ENCODE measurements at regions not wholly inside any gene's neighbourhood (a gene's known extent, or its start where the extent isn't known, plus 50 kb on each side); places are given as distances from the start of the nearest gene placed in this dataset.

DNA sequence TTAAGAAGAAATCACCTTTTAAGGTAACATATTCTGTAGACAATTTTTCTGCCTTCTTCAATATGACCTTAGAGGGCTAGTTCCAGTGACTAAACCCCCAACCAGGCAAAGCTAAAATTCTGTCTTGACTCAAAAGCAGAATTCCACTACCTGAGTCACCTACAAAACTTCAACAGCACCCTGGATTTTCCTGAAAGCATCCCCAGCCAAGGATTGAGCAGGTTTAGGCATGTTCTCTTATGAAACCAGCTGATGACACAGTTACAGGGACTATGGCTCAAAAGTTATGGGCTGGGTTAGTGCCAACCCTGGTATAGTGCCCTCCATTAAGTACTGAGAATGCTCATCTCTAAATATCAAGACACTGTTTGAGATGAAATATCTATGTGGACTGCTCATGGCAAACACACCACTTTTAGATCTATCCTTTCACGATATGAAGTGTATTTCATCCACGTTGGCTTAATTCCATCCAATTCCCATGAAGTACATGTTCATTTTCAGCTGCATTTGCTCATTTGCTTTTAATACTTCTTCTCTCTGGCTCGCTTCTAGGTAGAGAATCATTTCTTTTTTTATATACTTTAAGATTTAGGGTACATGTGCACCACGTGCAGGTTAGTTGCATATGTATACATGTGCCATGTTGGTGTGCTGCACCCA lies 53.6 kb upstream of the TNFAIP3 start:
- TF ChIP-seq POLR2A (IDR thresholded peaks at IDR 0.05; ENCODE audit: low read depth, low read length), result no peak
- no peak for TF ChIP-seq TAF1 (IDR thresholded peaks at IDR 0.05; ENCODE audit: borderline replicate concordance, low read depth, low read length)
